H1 (cell line): ENCODE measurements at regions not wholly inside any gene's neighbourhood (a gene's known extent, or its start where the extent isn't known, plus 50 kb on each side); places are given as distances from the start of the nearest gene placed in this dataset.

ENCODE experiments used
- CTCF ChIA-PET: fragments of 300-600 bp; sonication (Branson Sonifier 250); formaldehyde crosslinking; loops from one replicate; lab custom pipeline; 2021; ENCODE audit not compliant: partially characterized antibody; lab: Charles Lee
- POLR2A ChIA-PET: fragments of 300-600 bp; sonication (Branson Sonifier 250); formaldehyde crosslinking; loops from one replicate; lab custom pipeline; 2021; ENCODE audit warnings: inconsistent platforms; ENCODE audit not compliant: partially characterized antibody; lab: Charles Lee
- DNase-seq, 2 experiments: peaks; one replicate each; pipeline versions ENCODE4 v3.0.0 to v3.0.0-alpha.2; 2010 to 2022; ENCODE audit warnings: low spot score in 2 of 2, low read depth in 1 of 2, mixed read lengths in 1 of 2
- FAIRE-seq: peaks from 2 replicates; lab custom pipeline; 2011; peaks lifted over from hg19 to GRCh38; lab: Jason Lieb, UNC
- H2AFZ ChIP-seq: 2 replicates; pipeline ENCODE4 v1.8.1; 2012; ENCODE audit warnings: low read length, inconsistent platforms
- H2AK5ac ChIP-seq: 2 replicates; pipeline ENCODE4 v1.6.1; 2013; ENCODE audit warnings: low read depth, low read length
- H2BK120ac ChIP-seq: replicated peaks from 2 replicates; pipeline ENCODE3; 2013; ENCODE audit warnings: low read depth, low read length, inconsistent platforms
- H2BK12ac ChIP-seq: 2 replicates; pipeline ENCODE4 v1.6.1; 2013; ENCODE audit warnings: low read depth, low read length
- H2BK15ac ChIP-seq: 2 replicates; pipeline ENCODE4 v1.6.1; 2013; ENCODE audit warnings: low read length
- H2BK20ac ChIP-seq: 2 replicates; pipeline ENCODE4 v1.6.1; 2013; ENCODE audit warnings: low read length
- H2BK5ac ChIP-seq: 2 replicates; pipeline ENCODE4 v1.6.1; 2013; ENCODE audit warnings: low read depth, low read length
- H3K14ac ChIP-seq: 2 replicates; pipeline ENCODE4 v1.6.1; 2013; ENCODE audit warnings: inconsistent platforms; ENCODE audit not compliant: insufficient read length
- H3K18ac ChIP-seq: 2 replicates; pipeline ENCODE4 v1.6.1; 2013; ENCODE audit warnings: low read length; ENCODE audit errors: extremely low read depth
- H3K23ac ChIP-seq: 2 replicates; pipeline ENCODE4 v1.6.1; 2013; ENCODE audit warnings: inconsistent platforms; ENCODE audit not compliant: insufficient read length
- H3K23me2 ChIP-seq: 2 replicates; pipeline ENCODE4 v1.6.1; 2013; ENCODE audit warnings: low read depth, low read length
- H3K27ac ChIP-seq: 2 replicates; pipeline ENCODE4 v1.6.1; 2011; ENCODE audit warnings: low read depth, low read length, inconsistent platforms
- H3K27me3 ChIP-seq, 4 experiments: replicated peaks in 1 of 4; 1 replicate in 1 of 4; 2 replicates in 3 of 4; pipeline versions ENCODE4 v1.6.1 to v1.8.1; 2011 to 2013; ENCODE audit warnings: low read length in 3 of 4, mild to moderate bottlenecking in 3 of 4, inconsistent platforms in 2 of 4, mixed read lengths in 2 of 4, moderate library complexity in 1 of 4; ENCODE audit not compliant: control insufficient read depth in 3 of 4, insufficient read depth in 3 of 4; ENCODE audit errors: extremely low read depth in 1 of 4
- H3K36me3 ChIP-seq, 4 experiments: 2 replicates each; pipeline versions ENCODE4 v1.6.1 to v1.8.1; 2011 to 2013; ENCODE audit warnings: mild to moderate bottlenecking in 4 of 4, low read length in 3 of 4, moderate library complexity in 2 of 4, control low read depth in 1 of 4, inconsistent platforms in 1 of 4; ENCODE audit not compliant: insufficient read depth in 4 of 4, control insufficient read depth in 2 of 4
- H3K4ac ChIP-seq: replicated peaks from 2 replicates; pipeline ENCODE3; 2013; ENCODE audit warnings: low read length, low read depth, mixed read lengths, inconsistent platforms; ENCODE audit not compliant: insufficient read length
- H3K4me1 ChIP-seq, 4 experiments: replicated peaks in 1 of 4; 1 replicate in 1 of 4; 2 replicates in 3 of 4; pipeline versions ENCODE4 v1.6.1 to v1.8.1; 2011 to 2013; ENCODE audit warnings: low read length in 3 of 4, inconsistent platforms in 2 of 4, mixed read lengths in 1 of 4; ENCODE audit not compliant: insufficient read depth in 4 of 4, control insufficient read depth in 3 of 4
- H3K4me2 ChIP-seq, 2 experiments: 2 replicates each; pipeline versions ENCODE4 v1.6.1 to v1.8.1; 2011 to 2013; ENCODE audit warnings: low read depth in 2 of 2, low read length in 2 of 2, control low read depth in 1 of 2, inconsistent platforms in 1 of 2, mild to moderate bottlenecking in 1 of 2; ENCODE audit not compliant: insufficient read depth in 1 of 2
- H3K4me3 ChIP-seq, 4 experiments: fragments of 200-600, 300-600 bp in 1 of 4; sonication (generic), shearing (Covaris generic), sonication (Bioruptor Twin) in 1 of 4; 2 replicates each; pipeline versions ENCODE4 v1.5.1 to v1.8.1; 2011 to 2016; ENCODE audit warnings: low read length in 4 of 4, low read depth in 3 of 4, control low read depth in 2 of 4, inconsistent platforms in 2 of 4, mild to moderate bottlenecking in 2 of 4, mixed read lengths in 1 of 4, moderate library complexity in 1 of 4; ENCODE audit not compliant: insufficient read depth in 2 of 4; ENCODE audit errors: extremely low read depth in 1 of 4
- H3K56ac ChIP-seq: replicated peaks from 2 replicates; pipeline ENCODE3; 2013; ENCODE audit warnings: low read depth, mild to moderate bottlenecking, mixed read lengths, low read length, inconsistent platforms; ENCODE audit not compliant: insufficient read length
- H3K79me1 ChIP-seq: 2 replicates; pipeline ENCODE4 v1.6.1; 2013; ENCODE audit warnings: low read depth, low read length, control low read depth
- H3K79me2 ChIP-seq, 2 experiments: 2 replicates each; pipeline versions ENCODE4 v1.6.1 to v1.8.1; 2012 to 2013; ENCODE audit warnings: low read length in 2 of 2, mild to moderate bottlenecking in 2 of 2, inconsistent platforms in 1 of 2; ENCODE audit not compliant: insufficient read depth in 2 of 2, control insufficient read depth in 1 of 2
- H3K9ac ChIP-seq, 4 experiments: replicated peaks in 1 of 4; 1 replicate in 1 of 4; 2 replicates in 3 of 4; pipeline versions ENCODE4 v1.6.1 to v1.8.1; 2011 to 2013; ENCODE audit warnings: low read depth in 3 of 4, low read length in 3 of 4, control low read depth in 2 of 4, mild to moderate bottlenecking in 2 of 4, moderate library complexity in 2 of 4, inconsistent platforms in 1 of 4; ENCODE audit errors: extremely low read depth in 1 of 4
- H3K9me3 ChIP-seq, 2 experiments: 2 replicates each; pipeline versions ENCODE4 v1.6.1 to v1.8.1; 2012 to 2013; ENCODE audit warnings: mild to moderate bottlenecking in 2 of 2, moderate library complexity in 2 of 2, control low read depth in 1 of 2, inconsistent platforms in 1 of 2, low read depth in 1 of 2, low read length in 1 of 2, mixed read lengths in 1 of 2; ENCODE audit not compliant: insufficient read depth in 2 of 2
- H4K20me1 ChIP-seq, 2 experiments: replicated peaks in 1 of 2; 2 replicates each; pipeline versions ENCODE3 to v1.8.1; 2011 to 2013; ENCODE audit warnings: inconsistent platforms in 2 of 2, low read length in 2 of 2, mild to moderate bottlenecking in 1 of 2; ENCODE audit not compliant: insufficient read depth in 2 of 2, control insufficient read depth in 1 of 2
- H4K5ac ChIP-seq: 2 replicates; pipeline ENCODE4 v1.6.1; 2013; ENCODE audit warnings: low read length, low read depth, mixed read lengths, inconsistent platforms; ENCODE audit not compliant: insufficient read length
- H4K8ac ChIP-seq: 2 replicates; pipeline ENCODE4 v1.8.0; 2013; ENCODE audit warnings: mild to moderate bottlenecking, moderate library complexity, low read length, inconsistent platforms; ENCODE audit not compliant: insufficient read depth; ENCODE audit errors: extremely low read depth
- H4K91ac ChIP-seq: replicated peaks from 2 replicates; pipeline ENCODE3; 2013; ENCODE audit warnings: low read length, mixed read lengths, inconsistent platforms; ENCODE audit not compliant: insufficient read length
- BCL11A ChIP-seq, 2 experiments: IDR thresholded peaks; one replicate each; pipeline ENCODE4 v1.6.1; 2011; ENCODE audit warnings: low read depth in 2 of 2, low read length in 2 of 2, mild to moderate bottlenecking in 2 of 2
- KDM4A ChIP-seq: IDR thresholded peaks from one replicate; pipeline ENCODE4 v1.7.1; 2012; ENCODE audit warnings: low read depth, mild to moderate bottlenecking, moderate library complexity, low read length, inconsistent platforms; ENCODE audit not compliant: severe bottlenecking
- WGBS, 2 experiments: shearing (Covaris generic) in 1 of 2; methylation state at CpG; one replicate each; pipeline versions ENCODE4 v1.1.6 to v1.1.7; 2013 to 2015; ENCODE audit warnings: low lambda C conversion rate in 2 of 2, mixed read lengths in 2 of 2, inconsistent platforms in 1 of 2, low coverage in 1 of 2, missing lambda C conversion rate in 1 of 2; ENCODE audit not compliant: insufficient replicate concordance in 2 of 2, insufficient coverage in 1 of 2, insufficient read length in 1 of 2; ENCODE audit errors: extremely low coverage in 1 of 2, missing lambda C conversion rate in 1 of 2; 5-methylcytosine and 5-hydroxymethylcytosine counted together

DNA sequence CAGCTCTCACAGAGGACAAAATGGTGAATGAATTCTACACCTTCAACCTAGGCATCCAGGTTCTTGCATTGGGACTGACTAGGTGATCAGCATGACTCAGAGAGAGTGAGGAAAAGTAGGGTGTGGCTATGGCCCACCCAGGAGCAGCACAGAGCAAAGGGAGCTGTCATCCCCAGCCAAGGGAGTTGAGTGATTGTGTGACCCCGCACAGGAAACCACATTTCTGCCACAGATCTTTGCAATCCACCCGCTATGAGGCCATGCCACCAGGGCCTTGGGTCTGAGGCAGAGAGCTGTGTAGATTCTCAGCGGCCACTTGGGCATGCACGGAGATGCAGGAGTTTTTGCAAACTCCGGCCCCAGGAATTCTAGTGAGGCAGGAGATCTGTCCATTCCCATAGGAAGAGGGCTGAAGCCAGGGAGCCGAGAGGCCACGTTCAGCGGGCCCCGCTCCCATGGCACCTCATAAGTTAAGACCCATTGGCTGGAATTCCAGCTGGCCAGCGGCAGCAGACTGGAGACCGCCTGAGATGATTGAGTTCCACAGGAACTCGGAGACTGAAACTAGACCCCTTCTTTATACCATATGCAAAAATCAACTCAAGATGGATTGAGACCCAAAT, 75.9 kb downstream of the NAA11 start:
- DNase-seq, result no peak
- WGBS, 2 experiments, result 86% methylated on average over 12 of the region's 12 CpGs; no CpG with 5 or more reads in 1 of the 2 experiments
- TF ChIP-seq KDM4A (no peak), BCL11A (IDR thresholded peaks at IDR 0.05; ENCODE audit: low read depth in 2 of 2, low read length in 2 of 2) (no peak)

More for the DNA sequence above, 75.9 kb downstream of the NAA11 start:
- ChIA-PET POLR2A (no interaction called here), CTCF (no interaction called here)
- no peak overlapping the region for H3K23ac ChIP-seq
- H2AFZ ChIP-seq, result no peak overlapping the region
- FAIRE-seq, result no peak
- H2BK5ac ChIP-seq, result no peak overlapping the region
- no peak overlapping the region for H3K14ac ChIP-seq
- H2BK120ac ChIP-seq, result no peak overlapping the region
- no peaks in the 10 kb centered on the region for H3K27me3 ChIP-seq
- H3K18ac ChIP-seq, result no peak overlapping the region
- H4K20me1 ChIP-seq, result no peaks in the 10 kb centered on the region
- H3K27ac ChIP-seq, result no peak overlapping the region
- H3K4ac ChIP-seq, result no peak overlapping the region
- no peak overlapping the region for H2AK5ac ChIP-seq
- H4K5ac ChIP-seq, result no peak overlapping the region
- H3K4me2 ChIP-seq, result no peak overlapping the region
- H4K91ac ChIP-seq, result no peak overlapping the region
- peaks cover 0 to 7% of the 10 kb centered on the region in 2 experiments; a peak in 2 of 4 replicates for H3K9me3 ChIP-seq
- no peak overlapping the region for H2BK20ac ChIP-seq
- no peak overlapping the region for H3K9ac ChIP-seq
- H4K8ac ChIP-seq, result no peak overlapping the region
- no peak overlapping the region for H2BK15ac ChIP-seq
- no peak overlapping the region for H3K4me3 ChIP-seq
- H3K79me1 ChIP-seq, result no peaks in the 10 kb centered on the region
- no peaks in the 10 kb centered on the region for H3K23me2 ChIP-seq
- no peaks in the 10 kb centered on the region; a peak in 1 of 8 replicates for H3K36me3 ChIP-seq
- H3K56ac ChIP-seq, result no peak overlapping the region
- H3K4me1 ChIP-seq, result no peaks in the 10 kb centered on the region
- no peak overlapping the region for H2BK12ac ChIP-seq
- no peaks in the 10 kb centered on the region for H3K79me2 ChIP-seq
